A549 (cell line): ENCODE measurements at regions not wholly inside any gene's neighbourhood (a gene's known extent, or its start where the extent isn't known, plus 50 kb on each side); places are given as distances from the start of the nearest gene placed in this dataset.

ENCODE experiments used
- ATAC-seq, 2 experiments: fragments of 200-7000 bp in 1 of 2; fragments of >200 bp in 1 of 2; cut with Nextera tagmentation in 1 of 2; cut with Tn5 transposase in 1 of 2; 3 replicates each; pipeline versions ENCODE4 v1.8.0 to v1.9.1; 2018 to 2020; ENCODE audit warnings: mild to moderate bottlenecking in 1 of 2, moderate library complexity in 1 of 2
- CTCF ChIA-PET: fragments of 300-600 bp; sonication (Branson Sonifier 250); formaldehyde crosslinking; extraction: SDS; loops from one replicate; lab custom pipeline; 2021; ENCODE audit warnings: antibody characterized with exemption, inconsistent platforms; lab: Yijun Ruan, JAX
- POLR2A ChIA-PET: fragments of 350-600 bp; formaldehyde crosslinking; extraction: SDS; loops from one replicate; lab custom pipeline; 2021; ENCODE audit warnings: antibody characterized with exemption, inconsistent platforms; lab: Yijun Ruan, JAX
- DNase-seq, 2 experiments: peaks; one replicate each; pipeline versions ENCODE4 v3.0.0 to v3.0.0-alpha.2; 2011 to 2016; ENCODE audit warnings: low read depth in 1 of 2, low spot score in 1 of 2
- FAIRE-seq: peaks from 2 replicates; lab custom pipeline; 2011; peaks lifted over from hg19 to GRCh38; lab: Jason Lieb, UNC
- H3K27ac ChIP-seq, 2 experiments: fragments of >200 bp; sonication (Bioruptor Twin); formaldehyde crosslinking; 3 replicates each; pipeline ENCODE4 v1.5.1; 2016 to 2017
- H3K4me1 ChIP-seq: fragments of >200 bp; sonication (Bioruptor Twin); formaldehyde crosslinking; 3 replicates; pipeline ENCODE4 v1.6.1; 2016
- H3K4me2 ChIP-seq: fragments of >200 bp; sonication (Bioruptor Twin); formaldehyde crosslinking; 3 replicates; pipeline ENCODE4 v1.6.1; 2016
- H3K4me3 ChIP-seq: fragments of >200 bp; sonication (Bioruptor Twin); formaldehyde crosslinking; 3 replicates; pipeline ENCODE4 v1.5.1; 2016
- H3K9me3 ChIP-seq: fragments of >200 bp; sonication (Bioruptor Twin); formaldehyde crosslinking; 3 replicates; pipeline ENCODE4 v1.6.1; 2016
- ATOH8 ChIP-seq: fragments of 250-450 bp; sonication (Bioruptor Pico); IDR thresholded peaks from 2 replicates; pipeline ENCODE4 v1.5.0; 2020; ENCODE audit warnings: low read depth, mild to moderate bottlenecking, moderate library complexity
- CHD2 ChIP-seq: fragments of 150-350 bp; IDR thresholded peaks from 2 replicates; pipeline ENCODE4 v1.6.1; 2014; ENCODE audit warnings: low read length; ENCODE audit not compliant: partially characterized antibody
- CHD4 ChIP-seq: fragments of 200-600 bp; sonication (generic); IDR thresholded peaks from 2 replicates; pipeline ENCODE4 v1.6.1; 2016; ENCODE audit warnings: antibody characterized with exemption, mild to moderate bottlenecking, borderline replicate concordance
- CTCF ChIP-seq: fragments of >200 bp; sonication (Bioruptor Twin); formaldehyde crosslinking; IDR thresholded peaks from 3 replicates; pipeline ENCODE4 v1.5.1; 2016
- FOSL2 ChIP-seq, 2 experiments: fragments of 450-650 bp in 1 of 2; fragments of >200 bp in 1 of 2; sonication (Bioruptor Twin) in 1 of 2; formaldehyde crosslinking; IDR thresholded peaks; 2 replicates each; pipeline versions ENCODE4 v1.5.0 to v1.6.1; 2016 to 2020; ENCODE audit warnings: mild to moderate bottlenecking in 1 of 2, moderate library complexity in 1 of 2
- GATA3 ChIP-seq: IDR thresholded peaks from 2 replicates; pipeline ENCODE4 v1.6.1; 2012; ENCODE audit warnings: borderline replicate concordance
- HDAC2 ChIP-seq: fragments of 200-600 bp; sonication (generic); IDR thresholded peaks from 2 replicates; pipeline ENCODE4 v1.6.1; 2016
- HEYL ChIP-seq: fragments of 250-450 bp; sonication (Bioruptor Pico); IDR thresholded peaks from 2 replicates; pipeline ENCODE4 v1.8.0; 2021; ENCODE audit warnings: mild to moderate bottlenecking, moderate library complexity
- HOXB13 ChIP-seq: fragments of 250-450 bp; sonication (Bioruptor Pico); IDR thresholded peaks from 2 replicates; pipeline ENCODE4 v1.5.0; 2020; ENCODE audit warnings: low read depth, mild to moderate bottlenecking, moderate library complexity
- HOXB5 ChIP-seq: fragments of 250-450 bp; sonication (Bioruptor Pico); IDR thresholded peaks from 2 replicates; pipeline ENCODE4 v1.5.0; 2020; ENCODE audit warnings: mild to moderate bottlenecking, moderate library complexity
- JUN ChIP-seq, 2 experiments: fragments of >200 bp; sonication (Bioruptor Twin); formaldehyde crosslinking; IDR thresholded peaks; 2 replicates in 1 of 2; 3 replicates in 1 of 2; pipeline ENCODE4 v1.6.1; 2016 to 2017
- KDM1A ChIP-seq: fragments of 200-600 bp; sonication (generic); IDR thresholded peaks from 2 replicates; pipeline ENCODE4 v1.6.1; 2016; ENCODE audit warnings: low read depth, mild to moderate bottlenecking
- MAZ ChIP-seq: fragments of 150-350 bp; IDR thresholded peaks from 2 replicates; pipeline ENCODE4 v1.6.1; 2014; ENCODE audit warnings: antibody characterized with exemption, low read depth, low read length, borderline replicate concordance
- MYC ChIP-seq: IDR thresholded peaks from 2 replicates; pipeline ENCODE4 v1.6.1; 2012; ENCODE audit warnings: mild to moderate bottlenecking, inconsistent platforms, low read length, improper control_type of control experiment, borderline replicate concordance
- NPAS2 ChIP-seq: fragments of 250-450 bp; sonication (Bioruptor Pico); IDR thresholded peaks from 2 replicates; pipeline ENCODE4 v1.8.0; 2022; ENCODE audit warnings: mild to moderate bottlenecking, moderate library complexity, borderline replicate concordance
- NR3C1 ChIP-seq: fragments of >200 bp; sonication (Bioruptor Twin); formaldehyde crosslinking; IDR thresholded peaks from 3 replicates; pipeline ENCODE4 v1.6.1; 2017
- PHF8 ChIP-seq: fragments of 200-600 bp; sonication (generic); IDR thresholded peaks from 2 replicates; pipeline ENCODE4 v1.6.1; 2016; ENCODE audit warnings: low read depth, mild to moderate bottlenecking, antibody characterized with exemption, moderate library complexity, borderline replicate concordance
- POLR2AphosphoS2 ChIP-seq: conservative IDR thresholded peaks from 2 replicates; pipeline ENCODE4 v1.6.1; 2012; ENCODE audit warnings: low read length, improper control_type of control experiment, inconsistent platforms
- RNF2 ChIP-seq: fragments of 200-600 bp; sonication (generic); IDR thresholded peaks from 2 replicates; pipeline ENCODE4 v1.6.1; 2016; ENCODE audit warnings: low read depth, mild to moderate bottlenecking, antibody characterized with exemption, moderate library complexity, borderline replicate concordance
- ZC3H11A ChIP-seq: fragments of 450-650 bp; IDR thresholded peaks from 2 replicates; pipeline ENCODE4 v1.6.1; 2014; ENCODE audit warnings: antibody characterized with exemption, mild to moderate bottlenecking
- ZNF302 ChIP-seq: fragments of 250-450 bp; sonication (Bioruptor Pico); IDR thresholded peaks from 2 replicates; pipeline ENCODE4 v1.9.0; 2021; ENCODE audit warnings: inconsistent platforms, mild to moderate bottlenecking, moderate library complexity
- WGBS: methylation state at CpG from one replicate; pipeline ENCODE4 v1.1.6; 2017; ENCODE audit errors: missing lambda C conversion rate; 5-methylcytosine and 5-hydroxymethylcytosine counted together
- TF ChIP-seq, protein P1 (sequence below): IDR thresholded peaks from 2 replicates; pipeline ENCODE4 v1.6.1; 2012
- TF ChIP-seq, protein P2 (sequence below): IDR thresholded peaks from 2 replicates; pipeline ENCODE4 v1.6.1; 2012; ENCODE audit warnings: low read depth, borderline replicate concordance
- TF ChIP-seq, protein P3 (sequence below): IDR thresholded peaks from 2 replicates; pipeline ENCODE4 v1.6.1; 2012
- TF ChIP-seq, protein P4 (sequence below): fragments of 200-600 bp; sonication (generic); IDR thresholded peaks from 2 replicates; pipeline ENCODE4 v1.6.1; 2016; ENCODE audit warnings: antibody characterized with exemption, mild to moderate bottlenecking, moderate library complexity
- TF ChIP-seq, protein P5 (sequence below): fragments of >200 bp; sonication (Bioruptor Twin); formaldehyde crosslinking; IDR thresholded peaks from 2 replicates; pipeline ENCODE4 v1.6.1; 2016

GRCh38 chr13:65472336-65472735 lies 1757.8 kb downstream of the PCDH9 start:
- H3K4me3 ChIP-seq, result no peak overlapping the region
- 42% methylated on average over 2 of the region's 2 CpGs for WGBS
- TF ChIP-seq, protein P1, sequence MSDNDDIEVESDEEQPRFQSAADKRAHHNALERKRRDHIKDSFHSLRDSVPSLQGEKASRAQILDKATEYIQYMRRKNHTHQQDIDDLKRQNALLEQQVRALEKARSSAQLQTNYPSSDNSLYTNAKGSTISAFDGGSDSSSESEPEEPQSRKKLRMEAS, result no peak
- no peak for TF ChIP-seq HOXB5 (CRISPR knock-in tag)
- TF ChIP-seq RNF2, result no peak
- no peak for TF ChIP-seq CTCF
- TF ChIP-seq HDAC2, result no peak
- no peak for TF ChIP-seq JUN (IDR thresholded peaks at IDR 0.05)
- TF ChIP-seq FOSL2 (IDR thresholded peaks at IDR 0.05), result no peak
- no peak for TF ChIP-seq FOSL2 (CRISPR knock-in tag; IDR thresholded peaks at IDR 0.05)
- TF ChIP-seq HOXB13 (CRISPR knock-in tag), result no peak
- TF ChIP-seq, protein P2, sequence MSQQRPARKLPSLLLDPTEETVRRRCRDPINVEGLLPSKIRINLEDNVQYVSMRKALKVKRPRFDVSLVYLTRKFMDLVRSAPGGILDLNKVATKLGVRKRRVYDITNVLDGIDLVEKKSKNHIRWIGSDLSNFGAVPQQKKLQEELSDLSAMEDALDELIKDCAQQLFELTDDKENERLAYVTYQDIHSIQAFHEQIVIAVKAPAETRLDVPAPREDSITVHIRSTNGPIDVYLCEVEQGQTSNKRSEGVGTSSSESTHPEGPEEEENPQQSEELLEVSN, result no peak
- TF ChIP-seq NPAS2 (CRISPR knock-in tag), result no peak
- TF ChIP-seq, protein P3, sequence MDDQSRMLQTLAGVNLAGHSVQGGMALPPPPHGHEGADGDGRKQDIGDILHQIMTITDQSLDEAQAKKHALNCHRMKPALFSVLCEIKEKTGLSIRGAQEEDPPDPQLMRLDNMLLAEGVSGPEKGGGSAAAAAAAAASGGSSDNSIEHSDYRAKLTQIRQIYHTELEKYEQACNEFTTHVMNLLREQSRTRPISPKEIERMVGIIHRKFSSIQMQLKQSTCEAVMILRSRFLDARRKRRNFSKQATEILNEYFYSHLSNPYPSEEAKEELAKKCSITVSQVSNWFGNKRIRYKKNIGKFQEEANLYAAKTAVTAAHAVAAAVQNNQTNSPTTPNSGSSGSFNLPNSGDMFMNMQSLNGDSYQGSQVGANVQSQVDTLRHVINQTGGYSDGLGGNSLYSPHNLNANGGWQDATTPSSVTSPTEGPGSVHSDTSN, result no peak
- TF ChIP-seq CHD4, result no peak
- no peak for TF ChIP-seq MAZ
- TF ChIP-seq GATA3, result no peak
- TF ChIP-seq NR3C1, result no peak
- TF ChIP-seq MYC, result no peak
- TF ChIP-seq HEYL, result no peak
- no peak for TF ChIP-seq POLR2AphosphoS2
- TF ChIP-seq PHF8, result no peak
- H3K4me2 ChIP-seq, result no peak overlapping the region
- ChIA-PET POLR2A (no interaction called here), CTCF (no interaction called here)
- no peaks in the 10 kb centered on the region for H3K9me3 ChIP-seq
- DNase-seq, result no peak
- H3K4me1 ChIP-seq, result no peaks in the 10 kb centered on the region
- ATAC-seq, result no peak
- FAIRE-seq, result no peak
- H3K27ac ChIP-seq, result no peak overlapping the region

DNA sequence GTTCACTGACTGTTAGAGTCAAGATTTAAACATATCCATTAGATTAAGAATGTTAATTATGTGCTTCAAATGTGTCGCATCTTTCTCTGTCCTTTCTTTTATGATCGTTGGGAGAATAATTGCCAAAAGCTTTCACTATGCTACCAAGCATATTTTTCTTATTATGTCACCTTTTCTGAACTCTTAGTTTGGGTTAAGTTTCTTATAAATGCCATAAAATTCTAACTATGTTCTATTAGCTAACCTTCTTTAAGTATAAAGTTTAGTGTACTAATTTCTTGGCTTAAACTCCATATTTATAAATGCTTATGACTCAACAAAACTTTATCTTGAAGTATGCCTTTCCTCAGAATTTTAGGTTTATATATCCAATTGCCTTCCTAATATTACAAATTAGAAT lies 1759.4 kb downstream of the PCDH9 start:
- no peaks in the 10 kb centered on the region for H3K9me3 ChIP-seq
- POLR2A ChIA-PET, result no interaction called here
- H3K4me2 ChIP-seq, result no peak overlapping the region
- no peak overlapping the region for H3K27ac ChIP-seq
- WGBS, result 59% methylated on average over 2 of the region's 2 CpGs
- FAIRE-seq, result no peak
- TF ChIP-seq RNF2 (no peak), HOXB5 (CRISPR knock-in tag) (no peak), KDM1A (no peak), PHF8 (no peak), MAZ (no peak), ATOH8 (CRISPR knock-in tag) (no peak), CHD2 (no peak), ZC3H11A (no peak), ZNF302 (no peak)
- TF ChIP-seq, protein P4, sequence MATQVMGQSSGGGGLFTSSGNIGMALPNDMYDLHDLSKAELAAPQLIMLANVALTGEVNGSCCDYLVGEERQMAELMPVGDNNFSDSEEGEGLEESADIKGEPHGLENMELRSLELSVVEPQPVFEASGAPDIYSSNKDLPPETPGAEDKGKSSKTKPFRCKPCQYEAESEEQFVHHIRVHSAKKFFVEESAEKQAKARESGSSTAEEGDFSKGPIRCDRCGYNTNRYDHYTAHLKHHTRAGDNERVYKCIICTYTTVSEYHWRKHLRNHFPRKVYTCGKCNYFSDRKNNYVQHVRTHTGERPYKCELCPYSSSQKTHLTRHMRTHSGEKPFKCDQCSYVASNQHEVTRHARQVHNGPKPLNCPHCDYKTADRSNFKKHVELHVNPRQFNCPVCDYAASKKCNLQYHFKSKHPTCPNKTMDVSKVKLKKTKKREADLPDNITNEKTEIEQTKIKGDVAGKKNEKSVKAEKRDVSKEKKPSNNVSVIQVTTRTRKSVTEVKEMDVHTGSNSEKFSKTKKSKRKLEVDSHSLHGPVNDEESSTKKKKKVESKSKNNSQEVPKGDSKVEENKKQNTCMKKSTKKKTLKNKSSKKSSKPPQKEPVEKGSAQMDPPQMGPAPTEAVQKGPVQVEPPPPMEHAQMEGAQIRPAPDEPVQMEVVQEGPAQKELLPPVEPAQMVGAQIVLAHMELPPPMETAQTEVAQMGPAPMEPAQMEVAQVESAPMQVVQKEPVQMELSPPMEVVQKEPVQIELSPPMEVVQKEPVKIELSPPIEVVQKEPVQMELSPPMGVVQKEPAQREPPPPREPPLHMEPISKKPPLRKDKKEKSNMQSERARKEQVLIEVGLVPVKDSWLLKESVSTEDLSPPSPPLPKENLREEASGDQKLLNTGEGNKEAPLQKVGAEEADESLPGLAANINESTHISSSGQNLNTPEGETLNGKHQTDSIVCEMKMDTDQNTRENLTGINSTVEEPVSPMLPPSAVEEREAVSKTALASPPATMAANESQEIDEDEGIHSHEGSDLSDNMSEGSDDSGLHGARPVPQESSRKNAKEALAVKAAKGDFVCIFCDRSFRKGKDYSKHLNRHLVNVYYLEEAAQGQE, result no peak
- TF ChIP-seq, protein P5, sequence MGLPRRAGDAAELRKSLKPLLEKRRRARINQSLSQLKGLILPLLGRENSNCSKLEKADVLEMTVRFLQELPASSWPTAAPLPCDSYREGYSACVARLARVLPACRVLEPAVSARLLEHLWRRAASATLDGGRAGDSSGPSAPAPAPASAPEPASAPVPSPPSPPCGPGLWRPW, result no peak
- TF ChIP-seq, all 56 proteins: peak for 0
- no peak for ATAC-seq
- H3K4me1 ChIP-seq, result no peaks in the 10 kb centered on the region
- no peak for DNase-seq
- CTCF ChIA-PET, result no interaction called here
- H3K4me3 ChIP-seq, result no peak overlapping the region
